ENCODE measurements at regions not wholly inside any gene's neighbourhood (a gene's known extent, or its start where the extent isn't known, plus 50 kb on each side); places are given as distances from the start of the nearest gene placed in this dataset.

DNA sequence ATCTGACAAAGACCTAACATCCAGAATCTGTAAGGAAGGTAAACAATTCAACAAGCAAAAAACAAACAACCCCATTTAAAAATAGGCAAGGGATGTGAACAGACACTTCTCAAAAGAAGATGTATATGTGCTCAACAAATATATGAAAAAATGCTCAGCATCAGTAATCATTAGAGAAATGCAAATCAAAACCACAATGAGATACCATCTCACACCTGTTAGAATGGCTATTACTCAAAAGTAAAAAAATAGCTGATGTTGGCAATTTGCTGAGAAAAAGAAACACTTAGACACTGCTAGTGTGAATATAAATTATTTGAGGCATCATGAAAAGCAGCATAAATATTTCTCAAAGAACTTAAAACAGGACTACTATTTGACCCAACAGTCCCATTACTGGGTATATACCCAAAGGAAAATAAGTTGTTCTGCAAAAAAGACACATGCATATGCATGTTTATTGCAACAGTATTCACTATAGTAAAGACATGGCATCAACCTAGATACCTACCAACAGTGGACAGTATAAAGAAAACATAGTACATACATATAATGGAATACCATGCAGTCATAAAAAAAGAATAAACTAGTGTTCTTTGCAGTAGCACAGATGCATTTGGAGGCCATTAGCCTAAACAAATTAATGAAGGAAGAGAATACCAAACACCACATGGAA is 980.1 kb downstream of the KCNMA1 start:
- no TSS peak for BruUV-seq (replicated peaks)
- Histone ChIP-seq H3K9me3 (ENCODE audit: low read length) (no peaks in the 10 kb centered on the region), H2AFZ (ENCODE audit: low read length) (no peak overlapping the region), H3K27ac (ENCODE audit: low read depth, low read length, poor library complexity, severe bottlenecking) (no peak overlapping the region), H3K79me2 (ENCODE audit: insufficient read depth, low read depth, low read length) (no peaks in the 10 kb centered on the region), H3K4me3 (ENCODE audit: low read depth, low read length, poor library complexity, severe bottlenecking) (no peak overlapping the region), H3K36me3 (ENCODE audit: insufficient read depth, low read length) (no peaks in the 10 kb centered on the region), H4K20me1 (ENCODE audit: insufficient read depth, low read length) (no peaks in the 10 kb centered on the region), H3K4me1 (ENCODE audit: insufficient read depth, low read length, poor library complexity, severe bottlenecking) (no peaks in the 10 kb centered on the region), H3K4me2 (ENCODE audit: low read length) (no peak overlapping the region), H3K9me2 (ENCODE audit: insufficient read depth, low read length) (no peaks in the 10 kb centered on the region)
- POLR2A ChIA-PET = no interaction called here
- CTCF ChIA-PET (ENCODE audit: unreplicated experiment) = no interaction called here
- no peak for DNase-seq (ENCODE audit: low spot score)
- intact Hi-C loops (cut with micrococcal nuclease; ENCODE audit: unreplicated experiment) = no loop called here
- TF ChIP-seq EZH2phosphoT487 (IDR thresholded peaks at IDR 0.05; ENCODE audit: borderline replicate concordance, low read depth, low read length) = no peak
- TF ChIP-seq, protein P1, sequence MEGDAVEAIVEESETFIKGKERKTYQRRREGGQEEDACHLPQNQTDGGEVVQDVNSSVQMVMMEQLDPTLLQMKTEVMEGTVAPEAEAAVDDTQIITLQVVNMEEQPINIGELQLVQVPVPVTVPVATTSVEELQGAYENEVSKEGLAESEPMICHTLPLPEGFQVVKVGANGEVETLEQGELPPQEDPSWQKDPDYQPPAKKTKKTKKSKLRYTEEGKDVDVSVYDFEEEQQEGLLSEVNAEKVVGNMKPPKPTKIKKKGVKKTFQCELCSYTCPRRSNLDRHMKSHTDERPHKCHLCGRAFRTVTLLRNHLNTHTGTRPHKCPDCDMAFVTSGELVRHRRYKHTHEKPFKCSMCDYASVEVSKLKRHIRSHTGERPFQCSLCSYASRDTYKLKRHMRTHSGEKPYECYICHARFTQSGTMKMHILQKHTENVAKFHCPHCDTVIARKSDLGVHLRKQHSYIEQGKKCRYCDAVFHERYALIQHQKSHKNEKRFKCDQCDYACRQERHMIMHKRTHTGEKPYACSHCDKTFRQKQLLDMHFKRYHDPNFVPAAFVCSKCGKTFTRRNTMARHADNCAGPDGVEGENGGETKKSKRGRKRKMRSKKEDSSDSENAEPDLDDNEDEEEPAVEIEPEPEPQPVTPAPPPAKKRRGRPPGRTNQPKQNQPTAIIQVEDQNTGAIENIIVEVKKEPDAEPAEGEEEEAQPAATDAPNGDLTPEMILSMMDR (conservative IDR thresholded peaks at IDR 0.05; ENCODE audit: low read length) = no peak

GRCh38 chr10:76651154-76651553 is 986.5 kb downstream of the KCNMA1 start:
- DNase-seq (ENCODE audit: low spot score) = no peak
- Histone ChIP-seq H3K27ac (ENCODE audit: low read depth, low read length, poor library complexity, severe bottlenecking) (no peak overlapping the region), H3K9me3 (ENCODE audit: low read length) (no peaks in the 10 kb centered on the region), H3K9me2 (ENCODE audit: insufficient read depth, low read length) (no peaks in the 10 kb centered on the region), H3K79me2 (ENCODE audit: insufficient read depth, low read depth, low read length) (no peaks in the 10 kb centered on the region), H3K4me3 (ENCODE audit: low read depth, low read length, poor library complexity, severe bottlenecking) (no peak overlapping the region), H2AFZ (ENCODE audit: low read length) (no peak overlapping the region), H3K4me2 (ENCODE audit: low read length) (no peak overlapping the region), H3K4me1 (ENCODE audit: insufficient read depth, low read length, poor library complexity, severe bottlenecking) (no peaks in the 10 kb centered on the region), H4K20me1 (ENCODE audit: insufficient read depth, low read length) (no peaks in the 10 kb centered on the region), H3K36me3 (ENCODE audit: insufficient read depth, low read length) (no peaks in the 10 kb centered on the region)
- POLR2A ChIA-PET = no interaction called here
- no TSS peak for BruUV-seq (replicated peaks)
- CTCF ChIA-PET (ENCODE audit: unreplicated experiment) = no interaction called here
- no peak for TF ChIP-seq EZH2phosphoT487 (IDR thresholded peaks at IDR 0.05; ENCODE audit: borderline replicate concordance, low read depth, low read length)
- TF ChIP-seq, protein P1 (conservative IDR thresholded peaks at IDR 0.05; ENCODE audit: low read length) = no peak
- intact Hi-C loops (cut with micrococcal nuclease; ENCODE audit: unreplicated experiment) = no loop called here

DNA sequence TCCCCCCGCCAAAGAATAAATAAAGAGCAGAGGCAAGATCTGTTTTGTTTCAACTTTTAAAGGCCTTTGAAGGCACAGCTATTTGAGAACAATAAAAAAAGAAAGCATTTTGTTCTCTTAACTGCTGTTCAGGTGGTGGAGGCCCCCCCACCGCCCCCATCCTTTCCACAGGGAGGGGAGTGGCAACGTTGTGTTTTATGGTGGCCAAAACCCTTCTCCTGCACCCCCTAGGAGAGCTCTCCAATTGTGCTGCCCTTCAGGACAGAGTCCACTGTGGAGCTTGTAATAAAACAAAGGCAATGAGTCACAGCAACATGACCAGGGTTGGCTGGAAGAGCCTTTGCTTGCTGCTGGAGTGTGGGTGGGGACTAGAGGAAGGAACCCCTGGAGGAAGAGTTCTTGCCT is 987.9 kb downstream of the KCNMA1 start:
- H4K20me1 ChIP-seq (ENCODE audit: insufficient read depth, low read length) = no peaks in the 10 kb centered on the region
- ChIA-PET CTCF (ENCODE audit: unreplicated experiment) (no interaction called here), POLR2A (no interaction called here)
- H3K27ac ChIP-seq (ENCODE audit: low read depth, low read length, poor library complexity, severe bottlenecking) = no peak overlapping the region
- H3K4me3 ChIP-seq (ENCODE audit: low read depth, low read length, poor library complexity, severe bottlenecking) = no peak overlapping the region
- H3K9me3 ChIP-seq (ENCODE audit: low read length) = no peaks in the 10 kb centered on the region
- no peaks in the 10 kb centered on the region for H3K4me1 ChIP-seq (ENCODE audit: insufficient read depth, low read length, poor library complexity, severe bottlenecking)
- no peaks in the 10 kb centered on the region for H3K79me2 ChIP-seq (ENCODE audit: insufficient read depth, low read depth, low read length)
- no peak overlapping the region for H2AFZ ChIP-seq (ENCODE audit: low read length)
- intact Hi-C loops (cut with micrococcal nuclease; ENCODE audit: unreplicated experiment) = no loop called here
- no TSS peak for BruUV-seq (replicated peaks)
- TF ChIP-seq, protein P1 (conservative IDR thresholded peaks at IDR 0.05; ENCODE audit: low read length) = no peak
- TF ChIP-seq EZH2phosphoT487 (IDR thresholded peaks at IDR 0.05; ENCODE audit: borderline replicate concordance, low read depth, low read length) = no peak
- H3K36me3 ChIP-seq (ENCODE audit: insufficient read depth, low read length) = no peaks in the 10 kb centered on the region
- no peak for DNase-seq (ENCODE audit: low spot score)
- H3K4me2 ChIP-seq (ENCODE audit: low read length) = no peak overlapping the region
- H3K9me2 ChIP-seq (ENCODE audit: insufficient read depth, low read length) = no peaks in the 10 kb centered on the region
